ENCODE measurements at regions not wholly inside any gene's neighbourhood (a gene's known extent, or its start where the extent isn't known, plus 50 kb on each side); places are given as distances from the start of the nearest gene placed in this dataset.
"Not testable (repeated sequence)": the region's sequence is repeated elsewhere in the genome, so short reads cannot be mapped to it uniquely, and the experiment has no call there.

DNA sequence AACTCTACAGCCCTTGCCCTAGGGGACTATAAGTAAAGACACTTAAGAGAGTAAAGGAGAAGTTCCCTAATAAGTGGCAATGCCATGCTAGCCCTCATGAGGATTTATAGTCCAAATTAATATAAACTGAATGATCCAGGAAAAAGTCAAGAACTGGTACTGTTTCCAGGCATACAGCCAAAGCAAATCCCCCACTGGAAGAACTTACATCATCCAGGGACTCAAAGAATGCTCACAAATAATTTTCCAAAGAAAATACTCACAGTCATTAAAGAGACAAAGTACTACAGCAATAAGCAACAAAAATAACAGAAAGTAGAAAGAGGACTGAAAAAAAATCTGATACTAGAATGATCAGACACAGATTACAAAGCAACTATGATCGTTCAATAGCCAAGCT is 79.7 kb upstream of the RAP1B start:
- H3K27me3 ChIP-seq (replicated peaks; ENCODE audit: control insufficient read depth, insufficient read depth, low read length, poor library complexity, severe bottlenecking): no peaks in the 10 kb centered on the region
- DNase-seq: no peak
- no peak overlapping the region for H3K27ac ChIP-seq (ENCODE audit: insufficient read depth, low read length, poor library complexity, severe bottlenecking)
- no peaks in the 10 kb centered on the region for H3K4me1 ChIP-seq (ENCODE audit: control insufficient read depth, insufficient read depth, low read length, poor library complexity, severe bottlenecking)
- H3K4me3 ChIP-seq (ENCODE audit: insufficient read depth, low read depth, low read length, poor library complexity, severe bottlenecking): no peak overlapping the region
- H3K9me3 ChIP-seq (ENCODE audit: control insufficient read depth, low read length): no peaks in the 10 kb centered on the region
- H3K36me3 ChIP-seq (ENCODE audit: control insufficient read depth, insufficient read depth, low read length): no peaks in the 10 kb centered on the region

DNA sequence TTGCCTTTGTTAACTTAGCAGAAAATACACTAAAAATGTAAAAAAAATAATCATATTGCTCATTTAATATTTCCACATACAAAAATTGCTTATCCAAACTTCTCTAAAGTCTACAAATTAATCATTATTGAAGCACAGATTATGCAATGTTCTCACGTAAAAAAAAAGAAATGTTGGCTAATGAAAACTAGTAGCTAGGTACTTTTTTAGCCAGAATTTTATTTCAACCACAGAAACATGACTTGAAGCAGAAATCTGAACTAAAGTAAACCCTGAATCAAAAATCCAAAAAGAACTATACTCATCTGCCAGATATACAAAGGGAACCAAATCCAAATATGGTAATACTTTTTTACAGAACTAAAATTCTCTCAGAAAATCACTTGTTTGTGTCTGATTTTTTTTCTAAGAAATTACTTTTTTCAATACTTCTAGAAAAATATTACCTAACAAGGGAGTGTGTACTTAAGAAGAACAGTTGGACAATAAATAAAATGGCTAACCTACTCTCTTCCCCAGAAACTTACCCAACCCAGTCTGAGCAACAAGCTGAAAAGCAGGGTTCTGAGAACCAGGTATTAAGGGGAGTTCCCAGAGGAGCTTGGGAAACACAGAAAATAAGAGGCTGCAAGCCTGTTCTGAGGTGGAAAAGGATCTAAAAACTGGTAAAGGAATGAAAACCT is 78.4 kb upstream of the RAP1B start:
- DNase-seq: no peak
- peaks cover 3% of the 10 kb centered on the region for H3K4me1 ChIP-seq (ENCODE audit: control insufficient read depth, insufficient read depth, low read length, poor library complexity, severe bottlenecking)

DNA sequence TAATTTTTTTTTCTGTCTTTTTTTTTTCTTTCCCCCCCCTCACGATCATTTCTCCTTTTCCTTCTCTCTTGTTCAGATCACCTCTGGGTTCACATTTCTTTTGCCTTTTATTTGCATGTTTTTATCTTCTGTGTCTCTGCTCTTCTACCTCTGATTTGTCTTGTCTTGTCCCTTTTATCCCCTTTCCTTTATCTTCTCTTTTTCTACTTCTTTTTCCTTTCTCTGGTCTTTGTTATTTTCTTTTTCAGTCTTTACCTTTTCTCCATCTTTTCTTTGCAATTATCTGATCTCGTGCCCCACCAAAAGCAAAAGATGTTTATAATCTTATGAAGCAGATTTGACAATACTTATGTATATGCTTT is 77.8 kb upstream of the RAP1B start:
- no peaks in the 10 kb centered on the region for H3K9me3 ChIP-seq (ENCODE audit: control insufficient read depth, low read length)
- H3K4me3 ChIP-seq (ENCODE audit: insufficient read depth, low read depth, low read length, poor library complexity, severe bottlenecking): no peak overlapping the region
- H3K27ac ChIP-seq (ENCODE audit: insufficient read depth, low read length, poor library complexity, severe bottlenecking): no peak overlapping the region
- H3K36me3 ChIP-seq (ENCODE audit: control insufficient read depth, insufficient read depth, low read length): no peaks in the 10 kb centered on the region
- DNase-seq: no peak
- H3K27me3 ChIP-seq (replicated peaks; ENCODE audit: control insufficient read depth, insufficient read depth, low read length, poor library complexity, severe bottlenecking): no peaks in the 10 kb centered on the region
- peaks cover 3% of the 10 kb centered on the region for H3K4me1 ChIP-seq (ENCODE audit: control insufficient read depth, insufficient read depth, low read length, poor library complexity, severe bottlenecking)

More for the DNA sequence above, 78.4 kb upstream of the RAP1B start:
- Histone ChIP-seq H3K27ac (ENCODE audit: insufficient read depth, low read length, poor library complexity, severe bottlenecking) (no peak overlapping the region), H3K36me3 (ENCODE audit: control insufficient read depth, insufficient read depth, low read length) (no peaks in the 10 kb centered on the region), H3K4me3 (ENCODE audit: insufficient read depth, low read depth, low read length, poor library complexity, severe bottlenecking) (no peak overlapping the region), H3K27me3 (replicated peaks; ENCODE audit: control insufficient read depth, insufficient read depth, low read length, poor library complexity, severe bottlenecking) (no peaks in the 10 kb centered on the region), H3K9me3 (ENCODE audit: control insufficient read depth, low read length) (no peaks in the 10 kb centered on the region)

DNA sequence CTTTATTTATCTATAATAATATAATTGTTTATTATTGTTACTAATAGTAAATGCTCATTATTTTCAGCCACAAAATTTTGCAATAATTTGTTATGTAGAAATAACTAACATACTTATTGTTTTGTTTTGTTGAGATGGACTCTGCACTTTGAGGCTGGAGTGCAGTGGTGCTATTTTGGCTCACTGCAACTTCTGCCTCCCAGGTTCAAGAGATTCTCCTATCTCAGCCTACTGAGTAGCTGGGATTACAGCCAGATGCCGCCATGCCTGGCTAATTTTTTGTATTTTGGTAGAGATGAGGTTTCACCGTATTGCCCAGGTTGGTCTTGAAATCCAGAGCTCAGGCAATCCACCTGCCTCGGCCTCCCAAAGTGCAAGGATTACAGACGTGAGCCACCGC is 76.6 kb upstream of the RAP1B start:
- peaks cover 10% of the 10 kb centered on the region for H3K4me1 ChIP-seq (ENCODE audit: control insufficient read depth, insufficient read depth, low read length, poor library complexity, severe bottlenecking)
- no peaks in the 10 kb centered on the region for H3K9me3 ChIP-seq (ENCODE audit: control insufficient read depth, low read length)
- H3K27me3 ChIP-seq (replicated peaks; ENCODE audit: control insufficient read depth, insufficient read depth, low read length, poor library complexity, severe bottlenecking): no peaks in the 10 kb centered on the region
- DNase-seq: no peak
- H3K36me3 ChIP-seq (ENCODE audit: control insufficient read depth, insufficient read depth, low read length): no peaks in the 10 kb centered on the region
- no peak overlapping the region for H3K27ac ChIP-seq (ENCODE audit: insufficient read depth, low read length, poor library complexity, severe bottlenecking)
- H3K4me3 ChIP-seq (ENCODE audit: insufficient read depth, low read depth, low read length, poor library complexity, severe bottlenecking): no peak overlapping the region

DNA sequence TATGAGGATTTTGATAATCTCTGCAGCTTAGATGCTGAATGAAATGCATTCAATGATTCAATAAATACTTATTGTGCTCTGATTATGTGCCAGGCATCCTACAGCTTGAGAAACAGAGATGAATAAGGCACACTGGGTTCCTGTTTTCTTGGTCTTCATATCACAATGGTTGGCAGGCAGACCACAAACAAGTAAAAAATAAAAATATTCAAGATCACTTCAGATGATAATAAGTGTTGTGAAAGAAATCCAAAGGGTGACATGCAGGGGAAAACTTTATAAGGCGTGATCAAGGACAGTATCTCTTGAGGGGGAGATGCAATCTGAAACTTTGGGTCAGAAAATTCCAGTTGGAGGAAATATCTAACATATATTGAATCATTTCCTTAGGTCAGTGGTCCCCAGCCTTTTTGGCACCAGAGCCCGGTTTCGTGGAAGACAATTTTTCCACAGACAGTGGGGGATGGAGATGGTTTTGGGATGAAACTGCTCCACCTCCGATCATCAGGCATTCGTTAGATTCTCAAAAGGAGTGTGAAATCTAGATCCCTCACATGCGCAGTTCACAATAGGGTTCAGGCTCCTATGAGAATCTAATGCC is 73.7 kb upstream of the RAP1B start:
- no peak overlapping the region for H3K4me3 ChIP-seq (ENCODE audit: insufficient read depth, low read depth, low read length, poor library complexity, severe bottlenecking)
- H3K27me3 ChIP-seq (replicated peaks; ENCODE audit: control insufficient read depth, insufficient read depth, low read length, poor library complexity, severe bottlenecking): no peaks in the 10 kb centered on the region
- no peak overlapping the region for H3K27ac ChIP-seq (ENCODE audit: insufficient read depth, low read length, poor library complexity, severe bottlenecking)
- H3K4me1 ChIP-seq (ENCODE audit: control insufficient read depth, insufficient read depth, low read length, poor library complexity, severe bottlenecking): peaks cover 13% of the 10 kb centered on the region
- no peaks in the 10 kb centered on the region for H3K36me3 ChIP-seq (ENCODE audit: control insufficient read depth, insufficient read depth, low read length)
- no peak for DNase-seq
- H3K9me3 ChIP-seq (ENCODE audit: control insufficient read depth, low read length): no peaks in the 10 kb centered on the region

DNA sequence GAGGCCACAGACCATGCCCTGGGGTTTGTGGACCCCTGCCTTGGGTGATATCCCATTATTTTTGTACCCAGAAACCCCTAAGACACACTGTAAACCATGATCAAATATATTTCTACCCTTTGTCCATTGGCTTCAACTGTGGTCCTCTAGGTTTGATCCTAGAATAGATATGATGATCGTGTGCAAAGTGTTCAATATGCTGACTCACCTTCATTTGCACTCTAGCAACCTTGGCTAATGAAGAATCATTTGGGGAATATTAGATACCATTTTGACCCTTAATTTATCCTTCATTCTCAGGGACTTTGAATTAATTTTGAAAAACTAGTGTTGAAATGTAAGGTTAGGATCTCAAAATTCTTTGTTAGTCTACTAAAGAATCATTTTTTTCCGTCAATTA is 73.1 kb upstream of the RAP1B start:
- no peaks in the 10 kb centered on the region for H3K27me3 ChIP-seq (replicated peaks; ENCODE audit: control insufficient read depth, insufficient read depth, low read length, poor library complexity, severe bottlenecking)
- DNase-seq: no peak
- H3K9me3 ChIP-seq (ENCODE audit: control insufficient read depth, low read length): no peaks in the 10 kb centered on the region
- peaks cover 13% of the 10 kb centered on the region for H3K4me1 ChIP-seq (ENCODE audit: control insufficient read depth, insufficient read depth, low read length, poor library complexity, severe bottlenecking)
- H3K4me3 ChIP-seq (ENCODE audit: insufficient read depth, low read depth, low read length, poor library complexity, severe bottlenecking): no peak overlapping the region
- H3K36me3 ChIP-seq (ENCODE audit: control insufficient read depth, insufficient read depth, low read length): no peaks in the 10 kb centered on the region
- H3K27ac ChIP-seq (ENCODE audit: insufficient read depth, low read length, poor library complexity, severe bottlenecking): no peak overlapping the region

DNA sequence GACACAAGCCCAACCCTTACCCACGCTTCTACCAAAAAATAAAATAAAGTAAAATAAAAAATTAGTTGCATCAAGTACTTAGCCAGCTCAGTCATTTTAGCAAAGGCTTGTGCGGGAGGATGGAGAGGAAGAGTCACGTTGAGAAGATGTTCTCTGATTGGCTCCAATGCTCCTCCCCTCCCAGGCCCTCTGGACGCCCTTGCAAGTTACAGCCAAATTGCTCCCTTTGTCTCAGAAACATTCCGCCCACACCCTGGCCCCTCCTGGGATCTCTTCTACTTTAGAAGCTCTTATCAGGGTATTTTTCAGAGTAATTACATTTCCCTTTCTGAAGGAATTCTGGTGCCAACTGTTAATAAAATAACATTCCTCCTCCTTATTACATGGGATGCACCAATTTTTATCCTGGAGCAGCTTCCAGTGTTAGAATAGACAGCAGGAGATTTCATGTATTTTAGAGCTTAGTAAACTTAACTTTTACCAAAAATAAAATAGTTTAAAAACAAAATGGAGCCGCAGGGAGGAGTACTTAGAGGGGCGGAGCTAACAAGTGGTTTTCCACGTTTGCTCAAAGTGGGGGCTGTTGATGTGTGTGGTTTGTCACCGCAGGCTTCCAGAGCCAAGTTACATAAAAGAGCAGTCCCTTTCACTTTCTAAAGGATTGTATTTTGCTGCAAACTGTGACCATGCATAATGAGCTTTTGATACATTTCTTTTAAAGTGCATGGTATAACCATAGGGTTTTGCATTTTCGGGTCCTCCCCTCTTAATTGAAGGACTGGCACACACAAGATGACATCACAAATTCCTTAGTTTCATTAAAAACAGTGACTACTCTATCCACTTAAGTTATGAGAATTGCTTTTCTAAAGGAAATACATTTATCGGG is 71.7 kb upstream of the RAP1B start:
- Histone ChIP-seq H3K27me3 (replicated peaks; ENCODE audit: control insufficient read depth, insufficient read depth, low read length, poor library complexity, severe bottlenecking) (no peaks in the 10 kb centered on the region), H3K9me3 (ENCODE audit: control insufficient read depth, low read length) (no peaks in the 10 kb centered on the region), H3K27ac (ENCODE audit: insufficient read depth, low read length, poor library complexity, severe bottlenecking) (no peak overlapping the region), H3K4me1 (ENCODE audit: control insufficient read depth, insufficient read depth, low read length, poor library complexity, severe bottlenecking) (peaks cover 13% of the 10 kb centered on the region), H3K4me3 (ENCODE audit: insufficient read depth, low read depth, low read length, poor library complexity, severe bottlenecking) (peak overlapping the region; percentile 18), H3K36me3 (ENCODE audit: control insufficient read depth, insufficient read depth, low read length) (no peaks in the 10 kb centered on the region)
- DNase-seq: peak; percentile 17 to 35 (median 35)

DNA sequence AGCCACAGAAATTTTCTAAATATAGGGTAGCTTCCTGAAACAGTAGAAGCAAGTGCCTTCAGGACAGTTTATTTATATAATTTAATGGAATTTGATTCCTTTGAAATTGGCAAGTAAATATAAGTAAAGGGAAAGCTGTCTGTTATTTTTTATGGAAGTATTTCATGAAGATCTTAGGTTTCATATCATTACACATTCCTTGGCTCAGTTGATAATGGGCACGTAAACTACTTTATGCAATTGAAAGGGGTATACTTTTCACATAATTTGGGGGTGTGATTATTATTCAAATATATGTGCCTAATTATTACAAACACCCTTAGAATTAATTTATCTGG is 71.1 kb upstream of the RAP1B start:
- H3K27me3 ChIP-seq (replicated peaks; ENCODE audit: control insufficient read depth, insufficient read depth, low read length, poor library complexity, severe bottlenecking): no peaks in the 10 kb centered on the region
- H3K4me1 ChIP-seq (ENCODE audit: control insufficient read depth, insufficient read depth, low read length, poor library complexity, severe bottlenecking): peaks cover 13% of the 10 kb centered on the region
- no peaks in the 10 kb centered on the region for H3K36me3 ChIP-seq (ENCODE audit: control insufficient read depth, insufficient read depth, low read length)
- H3K9me3 ChIP-seq (ENCODE audit: control insufficient read depth, low read length): no peaks in the 10 kb centered on the region
- H3K27ac ChIP-seq (ENCODE audit: insufficient read depth, low read length, poor library complexity, severe bottlenecking): no peak overlapping the region
- H3K4me3 ChIP-seq (ENCODE audit: insufficient read depth, low read depth, low read length, poor library complexity, severe bottlenecking): no peak overlapping the region
- no peak for DNase-seq

DNA sequence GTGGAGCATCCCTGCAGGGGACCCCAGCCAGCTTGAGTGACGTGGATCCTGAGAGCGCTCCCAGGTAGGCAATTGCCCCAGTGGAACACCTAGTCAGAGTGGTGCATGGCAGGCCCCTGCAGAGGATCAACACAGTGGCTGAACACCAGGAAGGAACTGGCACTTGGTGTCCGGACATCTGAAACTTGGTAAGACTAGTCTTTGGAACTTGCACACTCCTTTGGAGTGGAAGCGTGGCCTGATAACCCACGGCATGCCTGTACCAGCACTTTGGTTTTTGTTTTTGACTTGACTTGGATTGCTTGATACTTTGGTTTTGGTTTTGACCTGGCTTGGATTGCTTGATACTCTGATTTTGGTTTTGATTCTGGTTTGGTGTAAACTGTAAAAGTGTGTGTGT is 69.9 kb upstream of the RAP1B start:
- H3K36me3 ChIP-seq (ENCODE audit: control insufficient read depth, insufficient read depth, low read length); DNase-seq; H3K27me3 ChIP-seq (replicated peaks; ENCODE audit: control insufficient read depth, insufficient read depth, low read length, poor library complexity, severe bottlenecking); H3K4me3 ChIP-seq (ENCODE audit: insufficient read depth, low read depth, low read length, poor library complexity, severe bottlenecking); H3K9me3 ChIP-seq (ENCODE audit: control insufficient read depth, low read length); H3K27ac ChIP-seq (ENCODE audit: insufficient read depth, low read length, poor library complexity, severe bottlenecking): not testable (repeated sequence)
- peaks cover 13% of the 10 kb centered on the region for H3K4me1 ChIP-seq (ENCODE audit: control insufficient read depth, insufficient read depth, low read length, poor library complexity, severe bottlenecking)

DNA sequence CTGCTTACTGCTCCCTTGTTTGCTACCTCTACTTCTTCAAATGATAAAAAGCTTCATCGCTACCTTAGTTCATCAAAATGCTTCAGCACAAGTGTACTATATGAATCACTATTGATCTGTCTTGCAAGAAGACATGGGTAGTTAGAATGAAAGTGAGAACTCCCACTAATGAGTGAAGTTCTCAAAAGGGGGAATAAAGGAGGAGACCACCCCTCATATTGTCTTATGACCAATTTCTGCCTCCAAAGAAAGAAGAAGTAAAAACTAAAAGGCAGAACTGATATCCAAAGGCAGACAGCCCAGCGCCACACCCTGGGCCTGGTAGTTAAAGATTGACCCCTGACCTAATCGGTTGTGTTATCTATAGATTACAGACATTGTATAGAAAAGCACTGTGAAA is 63.4 kb upstream of the RAP1B start:
- not testable (repeated sequence) for H3K4me3 ChIP-seq (ENCODE audit: insufficient read depth, low read depth, low read length, poor library complexity, severe bottlenecking); H3K27me3 ChIP-seq (replicated peaks; ENCODE audit: control insufficient read depth, insufficient read depth, low read length, poor library complexity, severe bottlenecking); H3K4me1 ChIP-seq (ENCODE audit: control insufficient read depth, insufficient read depth, low read length, poor library complexity, severe bottlenecking); H3K9me3 ChIP-seq (ENCODE audit: control insufficient read depth, low read length); H3K27ac ChIP-seq (ENCODE audit: insufficient read depth, low read length, poor library complexity, severe bottlenecking); H3K36me3 ChIP-seq (ENCODE audit: control insufficient read depth, insufficient read depth, low read length); DNase-seq
